GM21515 (cell line): ENCODE measurements at regions not wholly inside any gene's neighbourhood (a gene's known extent, or its start where the extent isn't known, plus 50 kb on each side); places are given as distances from the start of the nearest gene placed in this dataset.
"Not testable (repeated sequence)": the region's sequence is repeated elsewhere in the genome, so short reads cannot be mapped to it uniquely, and the experiment has no call there.

Experiments
- ATAC-seq: cut with Tn5 transposase; IDR thresholded peaks from one replicate; pipeline ENCODE4 v1.9.1; 2021; ENCODE audit not compliant: unreplicated experiment

DNA sequence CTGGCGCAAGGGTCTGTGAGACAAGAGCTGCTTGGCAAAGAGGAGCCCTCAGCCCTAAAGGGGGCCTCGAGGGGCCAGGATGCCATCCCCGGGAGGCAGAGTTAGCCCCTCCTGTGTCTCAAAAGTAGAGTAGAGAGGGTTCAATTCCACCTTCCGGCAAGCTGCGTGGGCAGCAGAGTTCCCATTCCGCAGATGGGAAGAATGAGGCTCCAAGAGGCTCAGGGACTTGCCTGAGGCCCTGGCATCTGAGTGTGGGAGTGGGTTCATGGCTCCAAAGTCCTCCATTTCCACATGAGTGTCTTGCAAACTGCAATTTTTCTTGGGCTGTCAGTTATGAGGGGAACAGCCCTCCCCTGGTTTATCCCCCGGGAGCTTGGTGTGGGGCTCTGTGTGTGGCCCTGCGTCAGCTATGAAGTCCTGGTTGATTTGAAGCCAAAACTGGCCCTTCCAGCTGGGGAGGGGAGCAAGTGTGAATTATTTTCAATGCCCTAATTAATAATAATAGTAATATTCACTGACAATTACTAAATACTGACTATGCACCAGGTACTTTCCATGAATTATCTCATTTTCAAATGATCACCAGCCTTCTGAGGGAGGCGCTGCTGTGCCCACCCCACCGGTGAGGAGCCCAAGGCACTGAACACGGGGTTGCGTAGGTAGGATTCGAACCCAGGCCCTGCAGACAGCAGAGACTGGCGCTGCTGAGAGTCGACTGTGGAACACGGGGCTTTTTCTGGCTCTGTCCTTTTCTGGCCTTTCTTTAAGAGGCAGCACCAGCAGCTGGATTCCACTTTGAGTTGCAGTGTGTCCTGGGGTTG lies 153.0 kb upstream of the PTPN1 start:
- ATAC-seq, result no peak

DNA sequence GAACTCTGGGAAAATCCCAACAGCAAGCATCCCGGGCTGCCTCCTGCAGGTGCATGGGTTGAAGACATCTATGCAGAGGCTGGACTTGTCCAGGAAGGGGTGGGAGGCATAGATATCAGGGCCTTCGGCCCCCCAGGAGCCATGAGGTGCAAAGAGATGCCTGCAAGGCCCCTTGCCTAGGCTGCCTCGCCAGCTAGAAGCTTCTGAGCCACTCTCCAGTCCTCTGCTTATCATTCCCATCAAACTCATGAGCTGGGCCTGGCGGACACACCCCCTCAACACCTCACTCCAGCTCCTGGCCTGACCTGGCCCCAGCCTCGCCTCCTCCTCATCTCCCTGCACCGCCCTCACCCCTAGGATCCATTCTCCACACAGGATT lies 152.4 kb upstream of the PTPN1 start:
- no peak for ATAC-seq

- ATAC-seq, result no peak
Measured at GRCh38 chr20:50358166-50358565, 152.0 kb upstream of the PTPN1 start.

- no peak for ATAC-seq
Measured at GRCh38 chr20:50358971-50359370, 151.2 kb upstream of the PTPN1 start.

GRCh38 chr20:50359607-50360217 lies 150.5 kb upstream of the PTPN1 start:
- ATAC-seq, result no peak

DNA sequence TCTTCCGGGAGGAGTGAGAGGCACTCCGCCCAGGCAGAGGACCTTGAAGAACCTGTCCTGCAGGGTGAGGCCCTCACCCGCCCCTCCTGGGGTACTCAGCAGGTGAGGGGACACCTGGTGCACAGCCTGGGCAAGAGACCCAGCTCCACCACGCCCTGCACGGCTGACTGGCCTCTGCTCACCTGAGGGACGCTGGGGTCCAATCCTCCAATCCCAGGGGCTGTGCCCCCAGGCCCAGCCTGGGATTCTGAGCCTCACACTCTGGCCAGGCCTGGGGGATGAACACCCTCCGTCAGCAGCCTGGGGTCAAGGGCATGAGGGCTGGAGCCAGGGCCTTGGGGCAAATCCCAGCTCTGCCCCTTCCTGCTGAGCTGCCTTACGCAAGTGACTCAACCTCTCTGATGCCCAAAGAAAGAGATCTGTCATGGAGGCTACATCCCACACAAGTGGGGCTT lies 149.9 kb upstream of the PTPN1 start:
- ATAC-seq, result no peak

DNA sequence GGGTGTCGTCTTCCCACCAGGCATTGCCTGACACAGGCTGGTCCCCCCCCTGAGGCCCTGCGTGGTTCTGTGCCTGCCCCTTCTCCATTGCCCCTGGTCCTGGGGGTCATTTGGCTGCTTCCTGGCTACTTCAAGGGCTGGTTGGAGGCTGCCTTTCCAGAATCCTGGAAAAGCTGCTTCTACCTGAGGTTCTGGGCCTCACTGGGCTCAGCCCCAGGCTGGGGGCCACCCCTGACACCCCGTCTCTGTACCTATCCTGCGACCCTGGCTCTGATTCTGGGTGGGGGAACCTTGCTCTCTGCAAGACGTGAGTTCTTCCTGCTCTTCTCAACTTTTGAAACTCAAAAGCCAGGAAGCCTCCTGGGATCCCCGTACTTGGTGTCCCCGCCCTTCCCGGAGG lies 149.3 kb upstream of the PTPN1 start:
- ATAC-seq, result no peak

DNA sequence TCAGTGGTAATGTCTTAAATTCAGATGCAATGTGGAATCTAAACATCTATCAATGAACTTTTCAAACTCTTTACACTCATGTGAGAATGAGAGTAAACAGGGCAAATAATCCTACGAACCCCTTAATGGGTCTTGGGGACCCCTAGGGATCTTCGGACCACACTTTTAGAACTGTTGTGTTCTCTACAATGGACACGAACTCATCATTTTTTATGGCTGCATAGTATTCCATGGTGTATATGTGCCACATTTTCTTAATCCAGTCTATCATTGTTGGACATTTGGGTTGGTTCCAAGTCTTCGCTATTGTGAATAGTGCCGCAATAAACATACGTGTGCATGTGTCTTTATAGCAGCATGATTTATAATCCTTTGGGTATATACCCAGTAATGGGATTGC lies 148.0 kb upstream of the PTPN1 start:
- not testable (repeated sequence) for ATAC-seq

DNA sequence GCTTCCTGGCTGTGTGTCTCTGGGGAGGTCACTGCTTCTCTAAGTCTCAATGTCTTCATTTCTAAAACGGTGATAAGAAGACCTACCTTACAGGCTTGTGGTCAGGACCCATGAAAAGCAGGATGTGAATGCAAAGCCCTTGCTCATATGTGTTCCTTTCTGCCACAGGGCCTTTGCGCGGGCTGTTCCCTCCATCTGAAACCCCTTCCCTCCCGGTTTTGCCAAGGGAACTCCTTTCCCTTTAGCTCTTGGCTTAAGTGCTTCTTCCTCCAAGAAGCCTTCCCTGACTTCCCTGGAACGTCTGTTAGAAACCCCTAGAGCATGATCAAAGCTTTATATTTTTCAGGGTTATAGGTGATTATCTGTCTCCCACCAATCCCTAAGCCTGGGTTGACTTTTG lies 147.2 kb upstream of the PTPN1 start:
- no peak for ATAC-seq

GRCh38 chr20:50363479-50363878 lies 146.7 kb upstream of the PTPN1 start:
- no peak for ATAC-seq

DNA sequence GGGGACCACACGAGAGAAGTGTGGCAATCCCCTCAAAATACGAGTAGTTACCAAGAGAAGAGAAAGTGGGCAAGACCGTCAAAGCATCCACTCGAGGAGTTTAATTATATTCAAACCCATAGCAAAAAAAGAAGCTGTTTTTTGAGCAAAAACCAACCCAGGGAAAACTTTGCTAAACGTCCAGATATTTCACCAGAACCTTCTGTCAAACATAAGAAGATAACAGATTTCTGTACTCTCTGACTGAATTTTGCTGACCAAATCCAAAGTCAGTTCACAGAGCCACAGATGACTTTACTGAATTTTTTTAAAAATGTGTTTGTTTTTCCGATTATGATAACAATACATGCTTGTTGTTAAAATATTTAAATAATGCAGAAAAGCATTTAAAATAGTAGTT lies 145.6 kb upstream of the PTPN1 start:
- ATAC-seq, result no peak

GRCh38 chr20:50366270-50367103 lies 143.7 kb upstream of the PTPN1 start:
- no peak for ATAC-seq

GRCh38 chr20:50367104-50367674 lies 143.0 kb upstream of the PTPN1 start:
- ATAC-seq, result no peak

- ATAC-seq, result no peak
Measured at GRCh38 chr20:50367739-50368375, 142.3 kb upstream of the PTPN1 start.

- ATAC-seq, result no peak
Measured at GRCh38 chr20:50368386-50368785, 141.8 kb upstream of the PTPN1 start.

DNA sequence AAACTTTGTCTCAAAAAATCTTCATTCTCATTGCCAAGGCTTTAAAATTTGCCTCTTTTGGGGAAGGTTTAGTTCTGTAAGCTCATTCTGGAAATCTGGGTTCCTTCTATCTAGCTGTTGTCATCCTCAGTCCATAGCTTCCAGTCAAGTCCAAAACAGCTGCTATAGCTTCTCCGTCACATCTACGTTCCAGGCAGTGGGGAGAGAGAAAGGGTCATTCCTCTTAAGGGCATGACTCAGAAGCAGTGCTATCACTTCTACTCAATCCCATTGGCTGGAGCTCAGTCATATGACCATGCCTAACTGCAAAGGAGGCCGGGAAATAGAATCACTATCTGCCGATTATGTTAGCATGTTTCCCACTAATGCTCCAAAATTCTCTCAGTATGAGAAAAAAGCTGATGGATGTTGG lies 141.4 kb upstream of the PTPN1 start:
- ATAC-seq, result no peak

DNA sequence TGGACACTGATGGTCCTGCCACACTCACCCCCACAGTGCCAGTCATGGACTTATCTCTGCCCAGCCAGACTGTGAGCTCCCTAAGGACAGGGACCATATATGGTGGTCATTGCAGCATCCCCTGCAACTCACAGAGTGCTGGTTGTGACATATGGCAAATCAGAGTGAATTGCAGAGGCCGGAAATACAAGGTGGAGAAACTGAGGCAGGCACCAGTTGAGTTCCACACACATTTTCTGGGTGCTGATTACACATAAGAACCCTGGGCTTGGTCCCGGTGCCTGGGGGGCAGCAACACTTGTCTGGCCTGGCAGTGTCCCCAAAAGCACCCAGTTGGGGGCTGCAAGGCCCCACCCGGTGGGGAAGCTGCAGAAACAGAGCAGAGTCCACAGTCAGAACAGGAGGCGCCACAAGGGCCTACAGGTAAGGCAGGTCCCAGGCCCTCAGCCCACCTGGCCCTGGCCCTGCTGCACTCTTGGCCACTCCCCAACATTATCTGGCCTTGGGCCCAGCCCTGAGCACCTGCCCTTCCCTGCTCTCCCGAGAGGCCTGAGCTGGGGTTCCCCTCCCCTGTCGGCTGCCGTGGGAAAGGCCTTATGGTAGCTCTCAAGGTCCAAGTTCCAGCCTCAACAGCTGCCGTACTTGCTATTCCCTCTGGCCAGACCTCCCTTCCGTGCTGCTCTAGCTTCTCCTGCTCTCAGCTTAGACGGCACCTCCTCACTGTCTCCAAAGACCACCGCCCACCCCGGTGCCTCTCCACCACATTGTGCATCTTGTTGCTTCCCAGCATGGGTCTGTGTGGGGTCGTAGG lies 140.8 kb upstream of the PTPN1 start:
- ATAC-seq, result no peak

- no peak for ATAC-seq
Measured at GRCh38 chr20:50370036-50370566, 140.1 kb upstream of the PTPN1 start.

- no peak for ATAC-seq
Measured at GRCh38 chr20:50371878-50372769, 138.1 kb upstream of the PTPN1 start.
